PC-3 (cell line): ENCODE measurements at regions not wholly inside any gene's neighbourhood (a gene's known extent, or its start where the extent isn't known, plus 50 kb on each side); places are given as distances from the start of the nearest gene placed in this dataset.
"Not testable (repeated sequence)": the region's sequence is repeated elsewhere in the genome, so short reads cannot be mapped to it uniquely, and the experiment has no call there.

Source experiments
- ATAC-seq: fragments of 200-7000 bp; cut with Tn5 transposase; 2 replicates; pipeline ENCODE4 v1.9.1; 2020; ENCODE audit warnings: mild to moderate bottlenecking, moderate library complexity
- BruUV-seq: library from RNA; stranded (reverse); fragments of 400-500 nt; replicated peaks from 2 replicates; lab custom pipeline; 2021; lab: Mats Ljungman, UMichigan
- CTCF ChIA-PET: fragments of 300-600 bp; sonication (Branson Sonifier 250); formaldehyde crosslinking; loops from one replicate; lab custom pipeline; 2022; ENCODE audit warnings: antibody characterized with exemption; lab: Charles Lee
- POLR2A ChIA-PET: fragments of 300-600 bp; sonication (Branson Sonifier 250); formaldehyde crosslinking; loops from one replicate; lab custom pipeline; 2022; ENCODE audit warnings: antibody characterized with exemption; ENCODE audit not compliant: unreplicated experiment; lab: Charles Lee
- DNase-seq: peaks from one replicate; pipeline ENCODE4 v3.0.0-alpha.2; 2015
- H2AFZ ChIP-seq: fragments of 300-600 bp; sonication (generic); 2 replicates; pipeline ENCODE4 v1.6.0; 2016; ENCODE audit warnings: antibody characterized with exemption, low read length
- H3F3A ChIP-seq: fragments of 300-600 bp; sonication (generic); one replicate; pipeline ENCODE4 v1.6.0; 2017; ENCODE audit warnings: antibody characterized with exemption, low read length, control low read depth, mild to moderate bottlenecking; ENCODE audit not compliant: unreplicated experiment
- H3K27ac ChIP-seq: fragments of 300-600 bp; sonication (generic); 2 replicates; pipeline ENCODE4 v1.5.1; 2016; ENCODE audit warnings: mild to moderate bottlenecking, low read length
- H3K27me3 ChIP-seq: fragments of 300-600 bp; sonication (generic); 2 replicates; pipeline ENCODE4 v1.6.1; 2016; ENCODE audit warnings: low read length, mixed read lengths
- H3K36me3 ChIP-seq: fragments of 300-600 bp; sonication (generic); 2 replicates; pipeline ENCODE4 v1.6.1; 2016; ENCODE audit warnings: low read depth, mixed run types, low read length, mixed read lengths
- H3K4me1 ChIP-seq: fragments of 300-600 bp; sonication (generic); 2 replicates; pipeline ENCODE4 v1.5.1; 2016; ENCODE audit warnings: low read length; ENCODE audit not compliant: insufficient read depth
- H3K4me2 ChIP-seq: fragments of 300-600 bp; sonication (generic); 2 replicates; pipeline ENCODE4 v1.6.0; 2016; ENCODE audit warnings: low read length
- H3K4me3 ChIP-seq: fragments of 300-600 bp; sonication (generic); 2 replicates; pipeline ENCODE4 v1.5.1; 2016; ENCODE audit warnings: mild to moderate bottlenecking, low read length, mixed read lengths
- H3K79me2 ChIP-seq: fragments of 300-600 bp; sonication (generic); 2 replicates; pipeline ENCODE4 v1.6.1; 2017; ENCODE audit warnings: low read length, mixed read lengths
- H3K9ac ChIP-seq: fragments of 300-600 bp; sonication (generic); 2 replicates; pipeline ENCODE4 v1.6.0; 2016; ENCODE audit warnings: mild to moderate bottlenecking, low read length
- H3K9me2 ChIP-seq: fragments of 300-600 bp; sonication (generic); replicated peaks from 2 replicates; pipeline ENCODE4 v1.6.1; 2016; ENCODE audit warnings: mixed run types, low read length, mixed read lengths
- H3K9me3 ChIP-seq: fragments of 300-600 bp; sonication (generic); 2 replicates; pipeline ENCODE4 v1.6.1; 2016; ENCODE audit warnings: low read length, mixed read lengths
- H4K20me1 ChIP-seq: fragments of 300-600 bp; sonication (generic); 2 replicates; pipeline ENCODE4 v1.6.1; 2016; ENCODE audit warnings: low read length, mixed read lengths
- CTCF ChIP-seq: fragments of 300-600 bp; sonication (generic); conservative IDR thresholded peaks from 2 replicates; pipeline ENCODE4 v1.5.1; 2017; ENCODE audit warnings: antibody characterized with exemption, low read depth, mild to moderate bottlenecking, low read length
- EZH2 ChIP-seq: fragments of 300-600 bp; sonication (generic); IDR thresholded peaks from one replicate; pipeline ENCODE4 v1.6.1; 2017; ENCODE audit warnings: antibody characterized with exemption, mild to moderate bottlenecking, low read length; ENCODE audit not compliant: unreplicated experiment
- EZH2phosphoT487 ChIP-seq: fragments of 300-600 bp; sonication (generic); IDR thresholded peaks from 2 replicates; pipeline ENCODE4 v1.6.1; 2018; ENCODE audit warnings: mild to moderate bottlenecking, antibody characterized with exemption, low read length, borderline replicate concordance
- intact Hi-C: fragments of 100-400 bp; cut with micrococcal nuclease; formaldehyde crosslinking; loops from 2 replicates; pipeline ENCODE4 v1.9.0; 2023

DNA sequence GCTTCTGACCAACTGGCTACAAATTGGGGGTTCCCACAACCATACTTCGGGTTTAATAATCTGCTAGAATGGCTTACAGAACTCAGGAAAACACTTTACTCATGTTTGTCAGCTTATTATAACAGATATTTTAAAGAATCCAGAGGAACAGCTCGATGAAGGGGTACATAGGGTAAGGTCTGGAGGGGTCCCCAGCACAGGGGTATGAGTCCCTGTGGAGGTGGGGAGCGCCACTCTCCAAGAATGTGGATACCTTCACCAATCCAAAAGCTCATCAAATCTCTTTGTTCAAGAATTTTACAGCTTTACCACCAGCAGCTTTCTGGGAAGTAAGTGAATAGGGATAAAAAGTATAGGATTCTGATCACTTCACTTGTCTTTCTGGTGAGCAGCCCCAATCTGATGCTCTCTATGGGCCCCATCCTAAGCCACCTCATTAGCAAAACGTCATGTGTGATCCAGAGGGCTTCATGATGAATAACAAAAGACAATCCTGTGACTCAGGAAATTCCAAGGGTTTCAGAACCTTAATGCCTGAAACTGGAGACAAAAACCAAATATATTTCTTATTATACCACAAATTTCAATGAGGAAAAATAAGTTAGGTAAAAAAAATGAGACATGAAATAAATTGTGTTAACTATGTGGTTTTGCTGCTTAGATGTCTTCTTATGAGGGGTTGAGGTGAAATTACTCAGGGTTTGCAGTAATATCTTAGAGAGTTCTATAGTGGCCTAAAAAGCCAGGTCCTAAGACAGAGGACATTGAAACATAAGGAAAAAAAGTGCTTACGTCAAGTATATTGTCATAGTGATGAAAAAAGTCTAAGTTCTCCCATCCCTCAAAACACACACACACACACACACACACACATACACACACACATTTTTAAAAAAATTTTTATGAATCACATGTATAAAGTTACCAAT lies 290.5 kb downstream of the ANXA1 start:
- intact Hi-C loops: no loop called here
- POLR2A ChIA-PET: no interaction called here
- H3K27me3 ChIP-seq: no peaks in the 10 kb centered on the region
- H4K20me1 ChIP-seq: no peaks in the 10 kb centered on the region
- H3K27ac ChIP-seq: no peak overlapping the region
- no TSS peak for BruUV-seq
- no peak for ATAC-seq
- H3K4me3 ChIP-seq: no peak overlapping the region
- CTCF ChIA-PET: no interaction called here
- H3K9ac ChIP-seq: no peak overlapping the region
- H3K4me1 ChIP-seq: no peaks in the 10 kb centered on the region
- H3K4me2 ChIP-seq: no peak overlapping the region
- H3K9me2 ChIP-seq: no peaks in the 10 kb centered on the region
- H3K36me3 ChIP-seq: no peaks in the 10 kb centered on the region
- no peaks in the 10 kb centered on the region for H3K9me3 ChIP-seq
- no peak overlapping the region for H2AFZ ChIP-seq
- H3K79me2 ChIP-seq: no peaks in the 10 kb centered on the region
- no peak for TF ChIP-seq CTCF
- TF ChIP-seq EZH2: no peak
- TF ChIP-seq EZH2phosphoT487: no peak
- no peaks in the 10 kb centered on the region for H3F3A ChIP-seq
- DNase-seq: no peak

DNA sequence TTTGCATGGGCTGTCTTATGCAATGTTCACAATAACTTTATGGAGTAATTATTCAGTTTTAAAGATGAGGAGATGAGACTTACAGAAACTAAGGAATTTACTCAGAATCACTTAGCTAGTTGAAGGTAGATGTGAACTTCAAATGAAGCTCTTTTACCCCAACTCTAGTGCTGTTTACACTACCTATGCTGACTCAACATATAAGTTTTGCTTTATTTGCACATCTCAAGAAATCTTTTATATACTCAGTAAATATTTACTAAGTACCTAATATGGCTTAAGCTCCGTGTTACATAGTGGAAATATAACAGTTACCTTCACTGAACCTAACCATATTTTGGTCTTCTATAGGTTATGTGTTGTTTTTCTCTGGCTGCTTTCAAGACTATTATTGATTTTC lies 293.2 kb downstream of the ANXA1 start:
- intact Hi-C loops: no loop called here
- no peaks in the 10 kb centered on the region for H4K20me1 ChIP-seq
- no peak overlapping the region for H3K27ac ChIP-seq
- no peak overlapping the region for H3K4me3 ChIP-seq
- CTCF ChIA-PET: interaction anchor here (0.7 kb wide), 1 partner anchor 566 kb away, joined by 4 read pairs; no protein-coding TSS in a partner anchor
- H3K4me2 ChIP-seq: no peak overlapping the region
- no peak overlapping the region for H2AFZ ChIP-seq
- TF ChIP-seq EZH2phosphoT487 (no peak), EZH2 (no peak), CTCF (no peak)
- BruUV-seq: no TSS peak
- H3K27me3 ChIP-seq: no peaks in the 10 kb centered on the region
- POLR2A ChIA-PET: no interaction called here
- no peaks in the 10 kb centered on the region for H3K79me2 ChIP-seq
- no peaks in the 10 kb centered on the region for H3K36me3 ChIP-seq
- H3F3A ChIP-seq: no peaks in the 10 kb centered on the region
- ATAC-seq (no peak), DNase-seq (no peak)
- H3K4me1 ChIP-seq: no peaks in the 10 kb centered on the region
- H3K9me3 ChIP-seq: no peaks in the 10 kb centered on the region
- H3K9ac ChIP-seq: no peak overlapping the region
- no peaks in the 10 kb centered on the region for H3K9me2 ChIP-seq

DNA sequence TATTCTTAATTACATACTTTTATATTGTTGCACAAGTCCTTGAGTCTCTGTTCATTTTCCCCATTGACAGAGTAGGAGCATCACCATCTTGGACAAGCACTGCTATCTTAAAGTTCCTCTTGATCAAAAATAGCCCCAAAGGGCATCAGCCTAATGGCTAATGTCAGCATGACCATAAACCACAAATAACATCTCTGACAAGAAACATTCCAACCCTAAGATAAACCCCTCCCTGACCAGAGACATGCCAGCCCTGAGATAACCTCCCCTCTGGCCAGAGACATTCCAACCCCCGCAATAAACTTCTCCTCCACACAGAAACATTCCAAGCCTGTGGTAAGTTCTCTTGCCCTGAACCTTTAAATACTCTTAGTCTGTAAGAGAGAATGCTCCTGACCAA lies 293.7 kb downstream of the ANXA1 start:
- H3K9me2 ChIP-seq, H3K36me3 ChIP-seq, intact Hi-C loops, H3K9ac ChIP-seq, H3K4me1 ChIP-seq, H2AFZ ChIP-seq, ATAC-seq, BruUV-seq, H3K79me2 ChIP-seq, H3F3A ChIP-seq, H3K4me3 ChIP-seq, H3K9me3 ChIP-seq, H3K4me2 ChIP-seq, H3K27me3 ChIP-seq, H3K27ac ChIP-seq, H4K20me1 ChIP-seq, DNase-seq, POLR2A ChIA-PET: not testable (repeated sequence)
- CTCF ChIA-PET: interaction anchor here (0.7 kb wide), 1 partner anchor 567 kb away, joined by 4 read pairs; no protein-coding TSS in a partner anchor
